GM12864 (cell line): ENCODE measurements at regions not wholly inside any gene's neighbourhood (a gene's known extent, or its start where the extent isn't known, plus 50 kb on each side); places are given as distances from the start of the nearest gene placed in this dataset.

Experiments used
- DNase-seq: peaks from one replicate; pipeline ENCODE4 v3.0.0-alpha.2; 2011; ENCODE audit warnings: low read depth
- H3K4me3 ChIP-seq: 2 replicates; pipeline ENCODE4 v1.5.1; 2011; ENCODE audit warnings: mild to moderate bottlenecking, low read depth, low read length, control low read depth
- TF ChIP-seq, protein P1 (sequence below): IDR thresholded peaks from 2 replicates; pipeline ENCODE4 v1.5.1; 2011; ENCODE audit warnings: low read depth, mild to moderate bottlenecking, moderate library complexity, low read length, control low read depth, inconsistent platforms; ENCODE audit errors: missing control alignments

DNA sequence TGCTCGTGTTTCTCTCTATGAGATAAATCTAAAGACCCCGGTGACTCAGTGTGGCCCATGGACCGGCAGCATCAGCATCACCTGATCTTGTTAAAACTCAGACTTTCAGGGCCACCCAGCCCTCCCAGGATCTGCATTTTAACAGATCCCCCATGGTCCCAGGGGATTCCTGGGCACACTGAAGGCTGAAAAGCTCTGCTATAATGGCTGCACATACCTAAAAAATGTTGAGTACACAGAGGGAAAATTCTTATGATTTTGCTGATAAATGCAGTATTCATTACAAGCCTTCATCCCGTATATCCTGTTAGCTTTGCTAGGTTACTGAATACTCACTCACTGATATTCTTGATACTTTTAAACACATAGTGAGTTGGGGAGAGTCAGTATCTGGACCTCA lies 200.5 kb downstream of the MYLK4 start:
- H3K4me3 ChIP-seq = no peak overlapping the region
- DNase-seq = no peak
- TF ChIP-seq, protein P1, sequence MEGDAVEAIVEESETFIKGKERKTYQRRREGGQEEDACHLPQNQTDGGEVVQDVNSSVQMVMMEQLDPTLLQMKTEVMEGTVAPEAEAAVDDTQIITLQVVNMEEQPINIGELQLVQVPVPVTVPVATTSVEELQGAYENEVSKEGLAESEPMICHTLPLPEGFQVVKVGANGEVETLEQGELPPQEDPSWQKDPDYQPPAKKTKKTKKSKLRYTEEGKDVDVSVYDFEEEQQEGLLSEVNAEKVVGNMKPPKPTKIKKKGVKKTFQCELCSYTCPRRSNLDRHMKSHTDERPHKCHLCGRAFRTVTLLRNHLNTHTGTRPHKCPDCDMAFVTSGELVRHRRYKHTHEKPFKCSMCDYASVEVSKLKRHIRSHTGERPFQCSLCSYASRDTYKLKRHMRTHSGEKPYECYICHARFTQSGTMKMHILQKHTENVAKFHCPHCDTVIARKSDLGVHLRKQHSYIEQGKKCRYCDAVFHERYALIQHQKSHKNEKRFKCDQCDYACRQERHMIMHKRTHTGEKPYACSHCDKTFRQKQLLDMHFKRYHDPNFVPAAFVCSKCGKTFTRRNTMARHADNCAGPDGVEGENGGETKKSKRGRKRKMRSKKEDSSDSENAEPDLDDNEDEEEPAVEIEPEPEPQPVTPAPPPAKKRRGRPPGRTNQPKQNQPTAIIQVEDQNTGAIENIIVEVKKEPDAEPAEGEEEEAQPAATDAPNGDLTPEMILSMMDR = no peak

DNA sequence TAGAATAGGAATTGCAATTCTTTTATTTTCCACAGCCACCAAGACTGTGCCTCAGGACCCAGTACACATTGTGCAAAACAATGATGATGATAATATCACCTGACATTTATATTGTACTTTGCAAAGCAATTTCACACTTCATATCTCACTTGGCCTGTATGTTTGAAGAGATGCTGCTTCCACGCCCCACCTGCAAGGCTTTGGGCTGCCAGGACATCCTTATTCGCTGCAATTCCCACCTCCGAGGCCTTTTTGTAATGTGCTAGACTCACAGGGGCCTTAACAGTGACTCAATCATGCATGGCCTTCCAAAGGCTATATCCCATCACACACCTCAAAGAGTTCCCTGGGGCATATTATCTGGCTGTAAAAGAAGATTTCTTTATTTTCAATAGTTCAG lies 200.9 kb downstream of the MYLK4 start:
- TF ChIP-seq, protein P1 = no peak
- H3K4me3 ChIP-seq = no peak overlapping the region
- no peak for DNase-seq

DNA sequence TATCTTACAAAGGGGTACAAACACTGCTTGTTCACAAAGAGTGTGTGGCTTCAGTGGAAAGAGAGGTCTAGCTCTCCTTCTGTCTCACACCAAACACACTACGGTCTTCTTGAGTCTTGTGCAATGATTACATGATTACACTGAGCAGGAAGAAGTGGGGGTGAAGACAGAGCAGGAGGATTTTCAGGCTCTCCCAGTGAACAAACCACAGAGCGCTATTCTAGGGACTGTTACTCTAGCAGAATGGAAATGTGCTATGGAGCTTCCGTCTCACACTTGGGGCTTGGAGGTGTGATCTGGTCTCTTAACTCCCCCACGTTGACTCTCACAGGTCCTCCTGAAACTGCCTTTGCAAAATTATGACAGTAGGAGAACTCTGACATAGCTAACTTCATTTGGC lies 203.4 kb downstream of the MYLK4 start:
- no peak overlapping the region for H3K4me3 ChIP-seq
- TF ChIP-seq, protein P1 = no peak
- no peak for DNase-seq

DNA sequence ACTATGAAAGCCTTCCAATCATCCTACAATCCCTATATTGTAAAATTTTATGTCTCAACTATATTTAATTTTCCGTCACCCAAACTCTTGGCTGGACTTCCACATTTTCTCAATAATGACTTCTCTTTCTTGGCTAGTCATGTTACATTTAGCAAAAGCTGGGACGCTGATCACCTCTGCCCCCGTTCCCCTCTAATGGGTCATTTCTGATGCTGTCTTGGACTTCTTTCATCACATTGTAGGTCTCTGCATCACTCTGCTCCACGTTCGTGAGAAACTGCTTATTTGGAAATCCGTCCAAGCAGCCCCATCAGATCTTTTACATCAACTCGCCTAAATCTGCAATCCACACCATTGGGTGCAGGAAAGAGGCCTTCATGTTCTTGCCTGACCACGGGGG lies 203.8 kb downstream of the MYLK4 start:
- DNase-seq = no peak
- no peak overlapping the region for H3K4me3 ChIP-seq
- TF ChIP-seq, protein P1 = no peak

DNA sequence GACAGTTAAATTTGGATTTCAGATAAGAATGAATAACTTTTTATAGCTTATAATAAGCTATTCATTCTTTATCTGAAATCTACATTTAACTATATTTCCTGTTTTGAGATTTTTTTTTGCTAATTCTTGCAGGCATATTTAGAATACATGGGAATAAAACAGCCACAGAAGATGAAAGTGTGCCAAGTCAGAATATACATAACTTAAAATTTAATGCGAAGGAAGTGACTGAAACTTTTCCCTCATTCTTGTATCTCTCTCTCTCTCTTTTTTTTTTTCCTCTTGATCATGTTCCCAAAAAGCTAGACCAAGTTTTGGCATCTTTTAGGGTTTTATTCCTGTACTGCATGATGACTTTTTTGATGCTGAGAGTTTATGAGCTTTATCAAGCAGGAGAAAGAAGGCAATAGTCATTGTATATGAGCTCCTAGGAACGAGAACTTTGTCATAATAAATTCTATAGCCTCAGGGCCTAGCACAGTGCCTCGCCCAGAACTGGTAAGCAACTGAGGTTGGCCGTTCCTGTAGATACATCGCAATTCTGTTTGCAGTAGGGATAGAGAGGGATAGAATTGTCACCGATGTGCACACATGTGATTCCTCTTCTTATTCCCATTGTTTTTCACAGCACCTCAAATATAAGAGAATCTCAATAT lies 205.2 kb downstream of the MYLK4 start:
- no peak for DNase-seq
- TF ChIP-seq, protein P1 = no peak
- no peak overlapping the region for H3K4me3 ChIP-seq

DNA sequence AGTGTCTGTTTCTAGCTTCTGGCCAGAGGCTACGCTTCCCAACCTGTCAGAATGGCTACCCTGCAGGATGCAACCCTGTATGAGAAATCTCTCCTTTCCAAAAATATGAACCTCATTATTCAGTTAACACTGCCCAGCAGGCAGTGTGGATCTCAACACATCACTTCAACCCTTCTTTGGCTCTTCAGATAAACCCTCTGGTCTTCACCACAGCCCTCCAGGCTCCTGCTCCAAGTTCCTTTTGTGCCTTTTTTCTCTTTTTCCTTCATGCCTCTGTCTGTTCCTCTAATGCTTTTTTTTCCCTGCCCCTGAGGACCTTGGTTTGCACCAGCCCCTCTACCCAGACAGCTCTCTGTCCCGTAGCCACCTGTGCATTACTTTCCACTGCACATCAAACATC lies 207.4 kb downstream of the MYLK4 start:
- TF ChIP-seq, protein P1 = no peak
- no peak for DNase-seq

DNA sequence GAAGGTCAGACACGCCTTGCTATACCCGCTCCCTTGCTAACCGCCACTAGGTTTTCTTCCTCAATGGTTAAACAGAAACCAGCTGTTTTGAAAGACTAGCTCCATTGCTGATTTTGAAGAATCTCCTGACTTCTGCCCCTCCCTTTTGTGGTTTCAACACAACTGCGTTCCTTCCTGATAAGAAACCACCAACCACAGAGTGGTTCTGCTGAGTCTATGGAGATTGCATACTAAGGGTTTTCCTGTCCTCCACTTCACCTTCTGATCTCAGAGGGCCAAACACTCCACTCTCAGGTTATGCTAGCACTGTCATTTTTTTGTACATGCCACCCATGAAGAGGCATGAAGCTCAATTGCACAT lies 207.9 kb downstream of the MYLK4 start:
- TF ChIP-seq, protein P1 = no peak
- peak; percentile 64 for DNase-seq
- no peak overlapping the region for H3K4me3 ChIP-seq

More for the DNA sequence above, 207.4 kb downstream of the MYLK4 start:
- no peak overlapping the region for H3K4me3 ChIP-seq
